ENCODE measurements at regions not wholly inside any gene's neighbourhood (a gene's known extent, or its start where the extent isn't known, plus 50 kb on each side); places are given as distances from the start of the nearest gene placed in this dataset.

- Histone ChIP-seq H3K9me3 (no peaks in the 10 kb centered on the region), H3K27ac (no peak overlapping the region), H3K4me1 (no peaks in the 10 kb centered on the region), H3K36me3 (ENCODE audit: insufficient read depth in 1 of 2, low read depth in 1 of 2) (no peaks in the 10 kb centered on the region), H3K4me3 (no peak overlapping the region), H3K27me3 (ENCODE audit: insufficient read depth in 3 of 3, low read length in 2 of 3) (no peaks in the 10 kb centered on the region)
- DNase-seq, result no peak
- TF ChIP-seq CTCF (IDR thresholded peaks at IDR 0.05), result no peak
- no peak for ATAC-seq
- intact Hi-C loops (cut with DNase I), result no loop called here
- WGBS, 3 donors, result 87 to 88% (median 87%) methylated on average over 2 of the region's 2 CpGs
These were observed 910.6 kb downstream of the NTRK3 start for GRCh38 chr15:87345961-87346360.

- Histone ChIP-seq H3K4me3 (no peak overlapping the region), H3K27me3 (ENCODE audit: insufficient read depth in 3 of 3, low read length in 2 of 3) (no peaks in the 10 kb centered on the region), H3K27ac (no peak overlapping the region), H3K4me1 (no peaks in the 10 kb centered on the region), H3K9me3 (no peaks in the 10 kb centered on the region), H3K36me3 (ENCODE audit: insufficient read depth in 1 of 2, low read depth in 1 of 2) (no peaks in the 10 kb centered on the region)
- 56 to 60% (median 57%) methylated on average over 3 of the region's 3 CpGs for WGBS, 3 donors
- no peak for TF ChIP-seq CTCF (IDR thresholded peaks at IDR 0.05)
- ATAC-seq, result no peak
- no peak for DNase-seq
- intact Hi-C loops (cut with DNase I), result no loop called here
These were observed 912.6 kb downstream of the NTRK3 start for GRCh38 chr15:87343966-87344365.

- Histone ChIP-seq H3K27me3 (ENCODE audit: insufficient read depth in 3 of 3, low read length in 2 of 3) (no peaks in the 10 kb centered on the region), H3K27ac (no peak overlapping the region), H3K4me3 (no peak overlapping the region), H3K36me3 (ENCODE audit: insufficient read depth in 1 of 2, low read depth in 1 of 2) (no peaks in the 10 kb centered on the region), H3K4me1 (no peaks in the 10 kb centered on the region), H3K9me3 (no peaks in the 10 kb centered on the region)
- intact Hi-C loops (cut with DNase I), result no loop called here
- no peak for DNase-seq
- no peak for ATAC-seq
- no peak for TF ChIP-seq CTCF (IDR thresholded peaks at IDR 0.05)
These were observed 916.2 kb downstream of the NTRK3 start for GRCh38 chr15:87340370-87340769.

GRCh38 chr15:87326269-87326668, 930.3 kb downstream of the NTRK3 start:
- no peaks in the 10 kb centered on the region for H3K36me3 ChIP-seq (ENCODE audit: insufficient read depth in 1 of 2, low read depth in 1 of 2)
- WGBS, 3 donors, result 18 to 26% (median 25%) methylated on average over 1 of the region's 1 CpG
- H3K4me1 ChIP-seq, result no peaks in the 10 kb centered on the region
- H3K27me3 ChIP-seq (ENCODE audit: insufficient read depth in 3 of 3, low read length in 2 of 3), result no peaks in the 10 kb centered on the region
- H3K9me3 ChIP-seq, result no peaks in the 10 kb centered on the region
- no peak overlapping the region for H3K4me3 ChIP-seq
- H3K27ac ChIP-seq, result no peak overlapping the region
- intact Hi-C loops (cut with DNase I), result no loop called here
- no peak for TF ChIP-seq CTCF (IDR thresholded peaks at IDR 0.05)
- no peak for ATAC-seq
- no peak for DNase-seq

GRCh38 chr15:87322870-87323269, 933.7 kb downstream of the NTRK3 start:
- H3K36me3 ChIP-seq (ENCODE audit: insufficient read depth in 1 of 2, low read depth in 1 of 2), result no peaks in the 10 kb centered on the region
- DNase-seq, result no peak
- H3K4me1 ChIP-seq, result no peaks in the 10 kb centered on the region
- H3K4me3 ChIP-seq, result no peak overlapping the region
- no peak for ATAC-seq
- no peaks in the 10 kb centered on the region for H3K27me3 ChIP-seq (ENCODE audit: insufficient read depth in 3 of 3, low read length in 2 of 3)
- no peak overlapping the region for H3K27ac ChIP-seq
- intact Hi-C loops (cut with DNase I), result no loop called here
- WGBS, 3 donors, result 46 to 62% (median 59%) methylated on average over 1 of the region's 1 CpG
- TF ChIP-seq CTCF (IDR thresholded peaks at IDR 0.05), result no peak
- no peaks in the 10 kb centered on the region for H3K9me3 ChIP-seq

Data from psoas muscle (tissue), 7 donors.